ENCODE measurements at regions not wholly inside any gene's neighbourhood (a gene's known extent, or its start where the extent isn't known, plus 50 kb on each side); places are given as distances from the start of the nearest gene placed in this dataset.

- Histone ChIP-seq H3K9me2 (ENCODE audit: low read depth, low read length) (no peaks in the 10 kb centered on the region), H3K27me3 (ENCODE audit: insufficient read depth, low read length) (no peaks in the 10 kb centered on the region), H3K4me2 (ENCODE audit: low read length) (no peak overlapping the region), H2AFZ (ENCODE audit: low read length) (no peak overlapping the region), H3K4me3 (ENCODE audit: low read depth, low read length, poor library complexity, severe bottlenecking) (no peak overlapping the region), H3K9ac (ENCODE audit: low read length) (no peak overlapping the region), H4K20me1 (ENCODE audit: insufficient read depth, low read length) (no peaks in the 10 kb centered on the region), H3F3A (ENCODE audit: insufficient read depth, low read length) (no peaks in the 10 kb centered on the region), H3K4me1 (ENCODE audit: insufficient read depth, low read length, severe bottlenecking) (no peaks in the 10 kb centered on the region), H3K9me3 (ENCODE audit: low read length) (0 out of 2 replicates have a peak, but pooled peaks cover 3% of the 10 kb centered on the region), H3K27ac (ENCODE audit: low read depth, low read length, poor library complexity, severe bottlenecking) (no peak overlapping the region), H3K79me2 (ENCODE audit: insufficient read depth, low read length) (no peaks in the 10 kb centered on the region), H3K36me3 (ENCODE audit: insufficient read depth, low read length) (no peaks in the 10 kb centered on the region)
- TF ChIP-seq EZH2 (IDR thresholded peaks at IDR 0.05; ENCODE audit: borderline replicate concordance, low read length), result no peak
- TF ChIP-seq, protein P1, sequence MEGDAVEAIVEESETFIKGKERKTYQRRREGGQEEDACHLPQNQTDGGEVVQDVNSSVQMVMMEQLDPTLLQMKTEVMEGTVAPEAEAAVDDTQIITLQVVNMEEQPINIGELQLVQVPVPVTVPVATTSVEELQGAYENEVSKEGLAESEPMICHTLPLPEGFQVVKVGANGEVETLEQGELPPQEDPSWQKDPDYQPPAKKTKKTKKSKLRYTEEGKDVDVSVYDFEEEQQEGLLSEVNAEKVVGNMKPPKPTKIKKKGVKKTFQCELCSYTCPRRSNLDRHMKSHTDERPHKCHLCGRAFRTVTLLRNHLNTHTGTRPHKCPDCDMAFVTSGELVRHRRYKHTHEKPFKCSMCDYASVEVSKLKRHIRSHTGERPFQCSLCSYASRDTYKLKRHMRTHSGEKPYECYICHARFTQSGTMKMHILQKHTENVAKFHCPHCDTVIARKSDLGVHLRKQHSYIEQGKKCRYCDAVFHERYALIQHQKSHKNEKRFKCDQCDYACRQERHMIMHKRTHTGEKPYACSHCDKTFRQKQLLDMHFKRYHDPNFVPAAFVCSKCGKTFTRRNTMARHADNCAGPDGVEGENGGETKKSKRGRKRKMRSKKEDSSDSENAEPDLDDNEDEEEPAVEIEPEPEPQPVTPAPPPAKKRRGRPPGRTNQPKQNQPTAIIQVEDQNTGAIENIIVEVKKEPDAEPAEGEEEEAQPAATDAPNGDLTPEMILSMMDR (IDR thresholded peaks at IDR 0.05; ENCODE audit: low read length), result no peak
Observed at GRCh38 chr17:51527225-51527982, 267.1 kb downstream of the UTP18 start.

DNA sequence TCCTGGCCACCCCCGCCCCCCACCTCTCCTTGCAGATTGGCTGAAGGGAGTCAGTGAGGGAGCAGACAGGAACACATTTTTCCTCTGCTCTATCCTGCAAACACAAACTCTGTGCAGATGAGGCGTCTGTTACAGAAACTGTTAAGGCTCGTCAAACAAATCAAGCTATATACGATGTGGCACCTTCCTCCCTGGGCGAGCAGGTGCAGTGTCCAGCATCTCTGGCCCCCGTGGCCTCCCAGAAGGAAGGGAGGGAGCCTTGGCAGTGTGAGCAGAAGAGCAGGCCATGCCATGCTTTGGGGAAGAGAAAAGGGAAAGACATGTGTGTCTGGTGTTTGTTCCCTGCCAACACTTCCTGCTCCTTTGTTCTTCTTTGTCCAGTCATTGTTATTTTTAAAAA lies 267.8 kb downstream of the UTP18 start:
- Histone ChIP-seq H3K9me2 (ENCODE audit: low read depth, low read length) (no peaks in the 10 kb centered on the region), H3K79me2 (ENCODE audit: insufficient read depth, low read length) (no peaks in the 10 kb centered on the region), H3F3A (ENCODE audit: insufficient read depth, low read length) (no peaks in the 10 kb centered on the region), H3K9ac (ENCODE audit: low read length) (no peak overlapping the region), H3K4me3 (ENCODE audit: low read depth, low read length, poor library complexity, severe bottlenecking) (no peak overlapping the region), H3K4me1 (ENCODE audit: insufficient read depth, low read length, severe bottlenecking) (no peaks in the 10 kb centered on the region), H4K20me1 (ENCODE audit: insufficient read depth, low read length) (no peaks in the 10 kb centered on the region), H3K27me3 (ENCODE audit: insufficient read depth, low read length) (no peaks in the 10 kb centered on the region), H2AFZ (ENCODE audit: low read length) (no peak overlapping the region), H3K4me2 (ENCODE audit: low read length) (no peak overlapping the region), H3K36me3 (ENCODE audit: insufficient read depth, low read length) (no peaks in the 10 kb centered on the region), H3K27ac (ENCODE audit: low read depth, low read length, poor library complexity, severe bottlenecking) (no peak overlapping the region), H3K9me3 (ENCODE audit: low read length) (0 out of 2 replicates have a peak, but pooled peaks cover 3% of the 10 kb centered on the region)
- TF ChIP-seq, protein P1 (IDR thresholded peaks at IDR 0.05; ENCODE audit: low read length), result no peak
- no peak for TF ChIP-seq EZH2 (IDR thresholded peaks at IDR 0.05; ENCODE audit: borderline replicate concordance, low read length)

GRCh38 chr17:51533219-51533618 lies 272.9 kb downstream of the UTP18 start:
- Histone ChIP-seq H3K79me2 (ENCODE audit: insufficient read depth, low read length) (no peaks in the 10 kb centered on the region), H3K9me2 (ENCODE audit: low read depth, low read length) (no peaks in the 10 kb centered on the region), H3K4me3 (ENCODE audit: low read depth, low read length, poor library complexity, severe bottlenecking) (no peak overlapping the region), H3K4me1 (ENCODE audit: insufficient read depth, low read length, severe bottlenecking) (no peaks in the 10 kb centered on the region), H3K27me3 (ENCODE audit: insufficient read depth, low read length) (no peaks in the 10 kb centered on the region), H3K27ac (ENCODE audit: low read depth, low read length, poor library complexity, severe bottlenecking) (no peak overlapping the region), H2AFZ (ENCODE audit: low read length) (no peak overlapping the region), H4K20me1 (ENCODE audit: insufficient read depth, low read length) (no peaks in the 10 kb centered on the region), H3K9me3 (ENCODE audit: low read length) (no peaks in the 10 kb centered on the region), H3K4me2 (ENCODE audit: low read length) (no peak overlapping the region), H3K9ac (ENCODE audit: low read length) (no peak overlapping the region), H3F3A (ENCODE audit: insufficient read depth, low read length) (no peaks in the 10 kb centered on the region), H3K36me3 (ENCODE audit: insufficient read depth, low read length) (no peaks in the 10 kb centered on the region)
- TF ChIP-seq EZH2 (IDR thresholded peaks at IDR 0.05; ENCODE audit: borderline replicate concordance, low read length), result no peak
- TF ChIP-seq, protein P1 (IDR thresholded peaks at IDR 0.05; ENCODE audit: low read length), result no peak
